ENCODE measurements at regions not wholly inside any gene's neighbourhood (a gene's known extent, or its start where the extent isn't known, plus 50 kb on each side); places are given as distances from the start of the nearest gene placed in this dataset.

DNA sequence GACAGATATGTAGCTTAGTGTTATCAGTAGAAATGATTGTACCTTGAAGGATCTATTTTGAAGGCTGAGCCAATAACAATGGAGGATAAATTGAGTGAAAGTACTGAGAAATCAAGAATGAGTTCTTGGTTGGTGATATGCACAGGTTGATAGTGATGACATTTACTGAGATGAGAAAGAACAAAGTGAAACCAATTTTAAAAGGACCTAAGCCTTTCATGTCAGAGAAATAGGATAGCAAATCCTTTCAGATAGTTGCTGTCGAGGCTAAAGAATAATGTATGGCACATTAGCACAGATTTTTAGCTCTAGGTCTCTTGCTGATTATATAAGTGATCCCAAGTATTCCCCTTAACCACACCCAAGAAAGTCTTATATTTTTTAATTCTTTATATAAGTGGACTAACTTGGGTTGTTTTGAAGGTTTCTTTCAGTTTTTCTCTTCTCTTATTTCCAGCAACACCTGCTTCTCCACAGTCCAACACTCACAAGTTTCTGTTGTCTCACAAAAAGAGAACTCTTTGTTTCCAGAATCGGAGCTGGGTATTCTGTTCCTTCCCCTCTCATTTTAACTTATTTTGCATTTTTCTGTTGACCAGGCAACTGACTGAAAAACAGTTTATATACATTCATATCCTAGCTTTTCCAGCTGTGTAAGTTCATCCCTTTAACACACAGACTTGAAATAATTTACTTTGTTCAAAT lies 286.9 kb upstream of the ATP10B start:
- TF ChIP-seq, protein P1, sequence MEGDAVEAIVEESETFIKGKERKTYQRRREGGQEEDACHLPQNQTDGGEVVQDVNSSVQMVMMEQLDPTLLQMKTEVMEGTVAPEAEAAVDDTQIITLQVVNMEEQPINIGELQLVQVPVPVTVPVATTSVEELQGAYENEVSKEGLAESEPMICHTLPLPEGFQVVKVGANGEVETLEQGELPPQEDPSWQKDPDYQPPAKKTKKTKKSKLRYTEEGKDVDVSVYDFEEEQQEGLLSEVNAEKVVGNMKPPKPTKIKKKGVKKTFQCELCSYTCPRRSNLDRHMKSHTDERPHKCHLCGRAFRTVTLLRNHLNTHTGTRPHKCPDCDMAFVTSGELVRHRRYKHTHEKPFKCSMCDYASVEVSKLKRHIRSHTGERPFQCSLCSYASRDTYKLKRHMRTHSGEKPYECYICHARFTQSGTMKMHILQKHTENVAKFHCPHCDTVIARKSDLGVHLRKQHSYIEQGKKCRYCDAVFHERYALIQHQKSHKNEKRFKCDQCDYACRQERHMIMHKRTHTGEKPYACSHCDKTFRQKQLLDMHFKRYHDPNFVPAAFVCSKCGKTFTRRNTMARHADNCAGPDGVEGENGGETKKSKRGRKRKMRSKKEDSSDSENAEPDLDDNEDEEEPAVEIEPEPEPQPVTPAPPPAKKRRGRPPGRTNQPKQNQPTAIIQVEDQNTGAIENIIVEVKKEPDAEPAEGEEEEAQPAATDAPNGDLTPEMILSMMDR (IDR thresholded peaks at IDR 0.05) = no peak
- no peak for TF ChIP-seq POLR2A (IDR thresholded peaks at IDR 0.05)

Measured in adrenal gland (tissue), 5 donors.